K562 (cell line): ENCODE measurements at regions not wholly inside any gene's neighbourhood (a gene's known extent, or its start where the extent isn't known, plus 50 kb on each side); places are given as distances from the start of the nearest gene placed in this dataset.

Experiments
- ATAC-seq: fragments of 200-7000 bp; cut with Tn5 transposase; 3 replicates; pipeline ENCODE4 v1.9.1; 2020; ENCODE audit warnings: moderate library complexity
- BruUV-seq: library from RNA; stranded (reverse); fragments of 400-500 nt; replicated peaks from 2 replicates; lab custom pipeline; 2021; lab: Mats Ljungman, UMichigan
- CTCF ChIA-PET: fragments of 300-600 bp; formaldehyde crosslinking; extraction: SDS; loops from one replicate; lab custom pipeline; 2021; ENCODE audit warnings: low intra/inter-chr PET ratio; lab: Yijun Ruan, JAX
- POLR2A ChIA-PET: fragments of 300-600, 350-650 bp; sonication (Branson Sonifier 250); formaldehyde crosslinking; extraction: SDS; loops from one replicate; lab custom pipeline; 2021; ENCODE audit warnings: antibody characterized with exemption, inconsistent platforms; lab: Yijun Ruan, JAX
- DNase-seq, 4 experiments: peaks; one replicate each; pipeline versions ENCODE4 v3.0.0 to v3.0.0-alpha.2; 2011 to 2018; ENCODE audit warnings: low spot score in 3 of 4, mixed read lengths in 3 of 4; ENCODE audit errors: extremely low read depth in 1 of 4
- FAIRE-seq: peaks from 2 replicates; lab custom pipeline; 2011; peaks lifted over from hg19 to GRCh38; lab: Jason Lieb, UNC
- H2AFZ ChIP-seq: 2 replicates; pipeline ENCODE4 v1.6.0; 2011; ENCODE audit warnings: low read depth, low read length, control low read depth, inconsistent platforms
- H3K27ac ChIP-seq: fragments of 200-600 bp; 3 replicates; pipeline ENCODE4 v1.8.0; 2011; ENCODE audit warnings: low read depth, mild to moderate bottlenecking, control low read depth, inconsistent platforms, low read length, moderate library complexity, mixed read lengths; ENCODE audit errors: extremely low read depth
- H3K27me3 ChIP-seq, 2 experiments: fragments of 300-600 bp in 1 of 2; 2 replicates in 1 of 2; 3 replicates in 1 of 2; pipeline versions ENCODE4 v1.6.0 to v1.8.0; 2011; ENCODE audit warnings: inconsistent platforms in 2 of 2, low read length in 2 of 2, mild to moderate bottlenecking in 1 of 2, mixed read lengths in 1 of 2, moderate library complexity in 1 of 2; ENCODE audit not compliant: control insufficient read depth in 2 of 2, insufficient read depth in 2 of 2
- H3K36me3 ChIP-seq: fragments of 300-600 bp; 3 replicates; pipeline ENCODE4 v1.8.0; 2011; ENCODE audit warnings: mild to moderate bottlenecking, low read length, inconsistent platforms; ENCODE audit not compliant: control insufficient read depth, insufficient read depth
- H3K4me1 ChIP-seq, 2 experiments: fragments of 200-600 bp in 1 of 2; replicated peaks in 1 of 2; 2 replicates in 1 of 2; 3 replicates in 1 of 2; pipeline versions ENCODE4 v1.5.1 to v1.8.0; 2011; ENCODE audit warnings: inconsistent platforms in 2 of 2, low read length in 2 of 2, mild to moderate bottlenecking in 1 of 2, mixed read lengths in 1 of 2, moderate library complexity in 1 of 2; ENCODE audit not compliant: control insufficient read depth in 2 of 2, insufficient read depth in 2 of 2
- H3K4me2 ChIP-seq: 2 replicates; pipeline ENCODE4 v1.6.1; 2011; ENCODE audit warnings: low read length, control low read depth, inconsistent platforms, mixed read lengths; ENCODE audit not compliant: insufficient read depth
- H3K4me3 ChIP-seq: fragments of 200-600 bp; sonication (generic), shearing (Covaris generic); 2 replicates; pipeline ENCODE4 v1.5.1; 2016; ENCODE audit warnings: control low read depth, inconsistent platforms
- H3K79me2 ChIP-seq: fragments of 200-600 bp; 3 replicates; pipeline ENCODE4 v1.8.0; 2011; ENCODE audit warnings: low read length, inconsistent platforms; ENCODE audit not compliant: control insufficient read depth, insufficient read depth
- H3K9ac ChIP-seq, 2 experiments: 2 replicates each; pipeline versions ENCODE4 v1.6.0 to v1.6.1; 2011; ENCODE audit warnings: low read depth in 2 of 2, low read length in 2 of 2, control low read depth in 1 of 2, inconsistent platforms in 1 of 2, mild to moderate bottlenecking in 1 of 2, mixed read lengths in 1 of 2; ENCODE audit not compliant: insufficient read depth in 1 of 2
- H3K9me1 ChIP-seq: one replicate; pipeline ENCODE4 v1.6.0; 2011; ENCODE audit warnings: inconsistent platforms, mild to moderate bottlenecking, low read length, moderate library complexity; ENCODE audit not compliant: control insufficient read depth, insufficient read depth
- H3K9me3 ChIP-seq: replicated peaks from 2 replicates; pipeline ENCODE4 v1.5.1; 2011; ENCODE audit warnings: low read depth, low read length, inconsistent platforms; ENCODE audit not compliant: control insufficient read depth, insufficient read depth
- H4K20me1 ChIP-seq: replicated peaks from 2 replicates; pipeline ENCODE4 v1.6.1; 2011; ENCODE audit warnings: low read length, inconsistent platforms, mixed read lengths; ENCODE audit not compliant: control insufficient read depth, insufficient read depth
- COPS2 ChIP-seq: fragments of 450-650 bp; conservative IDR thresholded peaks from 2 replicates; pipeline ENCODE4 v1.6.1; 2016; ENCODE audit warnings: mild to moderate bottlenecking, moderate library complexity
- DACH1 ChIP-seq: fragments of 450-650 bp; IDR thresholded peaks from 2 replicates; pipeline ENCODE4 v1.6.1; 2018; ENCODE audit not compliant: partially characterized antibody
- RBM34 ChIP-seq: fragments of 200-400 bp; formaldehyde crosslinking; IDR thresholded peaks from 2 replicates; pipeline ENCODE4 v1.6.1; 2018; ENCODE audit warnings: low read length, borderline replicate concordance; ENCODE audit not compliant: insufficient read depth
- SRSF1 ChIP-seq: fragments of 200-400 bp; formaldehyde crosslinking; IDR thresholded peaks from 2 replicates; pipeline ENCODE4 v1.6.1; 2017; ENCODE audit warnings: mild to moderate bottlenecking, low read depth, low read length, moderate library complexity
- TFAM ChIP-seq: fragments of 250-450 bp; sonication (Bioruptor Pico); conservative IDR thresholded peaks from 2 replicates; pipeline ENCODE4 v1.5.0; 2021; ENCODE audit warnings: mild to moderate bottlenecking, moderate library complexity
- TRIM24 ChIP-seq, 2 experiments: fragments of 450-650 bp; IDR thresholded peaks; 2 replicates each; pipeline ENCODE4 v1.6.1; 2016
- ZNF408 ChIP-seq: fragments of 250-450 bp; sonication (Bioruptor Pico); IDR thresholded peaks from 2 replicates; pipeline ENCODE4 v1.4.0; 2020; ENCODE audit warnings: low read depth, mild to moderate bottlenecking, moderate library complexity
- ZNF668 ChIP-seq: fragments of 250-450 bp; sonication (Bioruptor Pico); IDR thresholded peaks from 2 replicates; pipeline ENCODE4 v1.8.0; 2022; ENCODE audit warnings: mild to moderate bottlenecking, inconsistent platforms
- ZNF717 ChIP-seq: fragments of 250-450 bp; sonication (Bioruptor Pico); IDR thresholded peaks from 2 replicates; pipeline ENCODE4 v1.5.0; 2021
- WGBS: fragments of 100-300 bp; shearing (Covaris generic); methylation state at CpG from one replicate; pipeline ENCODE4 v1.1.6; 2016; ENCODE audit warnings: low coverage, mixed read lengths; ENCODE audit not compliant: insufficient coverage; ENCODE audit errors: missing lambda C conversion rate; 5-methylcytosine and 5-hydroxymethylcytosine counted together
- in situ Hi-C: fragments of 300-500 bp; cut with MboI; formaldehyde crosslinking; loops from 4 replicates; pipeline ENCODE4 v1.15.0; 2018; ENCODE audit warnings: inconsistent platforms, mixed read lengths
- intact Hi-C: fragments of 100-400 bp; cut with micrococcal nuclease; formaldehyde crosslinking; loops from 2 replicates; pipeline ENCODE4 v1.14.2; 2022

DNA sequence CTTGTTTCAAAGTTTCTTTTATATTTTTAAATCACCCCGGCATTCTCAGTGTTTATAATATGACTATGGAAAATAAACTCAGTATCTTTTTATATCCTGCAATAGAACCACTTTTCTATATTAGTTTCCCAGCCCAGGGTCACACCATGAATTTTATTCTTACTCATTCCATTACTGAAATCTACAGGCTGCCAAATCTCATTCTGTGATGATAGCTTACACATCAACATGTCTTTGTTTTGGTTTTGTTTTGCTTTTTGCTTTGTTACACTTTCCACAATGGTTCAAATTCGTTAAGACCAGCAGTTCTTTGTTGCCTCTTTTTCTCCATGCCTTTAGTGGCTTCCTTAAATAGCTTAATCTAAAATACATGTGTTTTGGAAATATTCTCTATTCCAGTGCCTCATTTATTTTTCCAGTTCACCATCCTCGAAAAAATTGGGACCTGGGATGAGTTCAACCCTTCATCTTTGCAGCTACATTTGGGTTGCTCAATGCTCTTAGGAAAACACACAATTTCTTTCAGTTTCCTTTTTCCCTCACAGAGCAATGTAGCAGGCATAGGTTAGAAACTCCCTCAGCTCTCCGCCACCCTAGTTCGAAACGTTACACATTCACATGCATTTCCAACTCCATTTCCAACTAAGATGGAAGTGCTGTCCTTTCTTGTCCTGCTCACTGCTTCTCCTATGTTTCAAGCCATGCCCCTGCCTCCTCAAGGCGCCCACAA, 1146.3 kb downstream of the MAT2B start:
- H3K36me3 ChIP-seq, result no peaks in the 10 kb centered on the region
- POLR2A ChIA-PET, result no interaction called here
- ATAC-seq, result no peak
- TF ChIP-seq ZNF668 (CRISPR knock-in tag) (no peak), TFAM (CRISPR knock-in tag) (no peak), SRSF1 (no peak), ZNF717 (CRISPR knock-in tag) (no peak), RBM34 (no peak), COPS2 (no peak), DACH1 (no peak), ZNF408 (CRISPR knock-in tag) (no peak), TRIM24 (IDR thresholded peaks at IDR 0.05) (no peak)
- in situ Hi-C loops (no loop called here), intact Hi-C loops (no loop called here)
- H3K4me1 ChIP-seq, result no peaks in the 10 kb centered on the region
- no peaks in the 10 kb centered on the region for H3K9me3 ChIP-seq
- H2AFZ ChIP-seq, result no peak overlapping the region
- no peak overlapping the region for H3K4me2 ChIP-seq
- 0% methylated on average over 7 of the region's 7 CpGs for WGBS
- no peak overlapping the region for H3K4me3 ChIP-seq
- H3K27ac ChIP-seq, result no peak overlapping the region
- CTCF ChIA-PET, result no interaction called here
- no peak overlapping the region for H3K9ac ChIP-seq
- no peak for FAIRE-seq
- no peak for DNase-seq
- H3K27me3 ChIP-seq, result no peaks in the 10 kb centered on the region
- H4K20me1 ChIP-seq, result no peaks in the 10 kb centered on the region
- H3K79me2 ChIP-seq, result no peaks in the 10 kb centered on the region
- H3K9me1 ChIP-seq, result no peaks in the 10 kb centered on the region
- no TSS peak for BruUV-seq
